ENCODE measurements at regions not wholly inside any gene's neighbourhood (a gene's known extent, or its start where the extent isn't known, plus 50 kb on each side); places are given as distances from the start of the nearest gene placed in this dataset.

GRCh38 chr4:17188125-17188524 is 289.7 kb upstream of the LDB2 start:
- H3K79me2 ChIP-seq (ENCODE audit: control insufficient read depth, insufficient read depth, low read length): no peaks in the 10 kb centered on the region
- dilution Hi-C loops (cut with MboI; ENCODE audit: extremely low pct_ligation_motif_present, low sequenced_read_pairs) (no loop called here), intact Hi-C loops (cut with micrococcal nuclease) (no loop called here)
- H3K4me3 ChIP-seq (replicated peaks in 1 of 3; ENCODE audit: insufficient read depth in 1 of 3, low read depth in 1 of 3, low read length in 3 of 3): no peak overlapping the region
- H3K4me1 ChIP-seq (ENCODE audit: control insufficient read depth, extremely low read depth, insufficient read depth, low read length): no peaks in the 10 kb centered on the region
- ChIA-PET POLR2A (no interaction called here), CTCF (interaction anchor here (1.0 kb wide), 1 partner anchor 18 kb away, joined by 4 read pairs; no protein-coding TSS in a partner anchor)
- no peaks in the 10 kb centered on the region for H3K36me3 ChIP-seq (ENCODE audit: control insufficient read depth in 2 of 2, extremely low read depth in 1 of 2, insufficient read depth in 2 of 2, low read length in 2 of 2)
- no peak for TF ChIP-seq MAX (IDR thresholded peaks at IDR 0.05; ENCODE audit: insufficient read depth, insufficient read length)
- TF ChIP-seq CTCF (IDR thresholded peaks at IDR 0.05; ENCODE audit: extremely low read depth in 1 of 2, insufficient read depth in 1 of 2, low read depth in 1 of 2, low read length in 2 of 2): no peak
- no peak overlapping the region for H3K9ac ChIP-seq (replicated peaks; ENCODE audit: extremely low read depth, insufficient read depth, low read length)
- no peak overlapping the region for H2AFZ ChIP-seq (ENCODE audit: low read depth, low read length)
- FAIRE-seq (no peak), DNase-seq (ENCODE audit: low read depth, low spot score) (no peak)
- H3K9me1 ChIP-seq (replicated peaks; ENCODE audit: control insufficient read depth, extremely low read depth, insufficient read depth, low read length): no peaks in the 10 kb centered on the region
- no peaks in the 10 kb centered on the region for H3K9me3 ChIP-seq (replicated peaks; ENCODE audit: control insufficient read depth, insufficient read depth, low read length)
- H4K20me1 ChIP-seq (replicated peaks; ENCODE audit: control insufficient read depth, extremely low read depth, insufficient read depth, low read length): no peaks in the 10 kb centered on the region
- H3K4me2 ChIP-seq (ENCODE audit: insufficient read depth, low read length): no peak overlapping the region
- H3K27ac ChIP-seq (ENCODE audit: insufficient read depth, low read depth, low read length): no peak overlapping the region
- no TSS peak for BruUV-seq (replicated peaks)
- H3K27me3 ChIP-seq (ENCODE audit: control insufficient read depth in 2 of 2, insufficient read depth in 2 of 2, low read length in 2 of 2): peaks cover 0 to 2% of the 10 kb centered on the region in 2 experiments

GRCh38 chr4:17187003-17187402 is 288.6 kb upstream of the LDB2 start:
- ChIA-PET POLR2A (no interaction called here), CTCF (interaction anchor here (1.2 kb wide), 1 partner anchor 16 kb away, joined by 4 read pairs; no protein-coding TSS in a partner anchor)
- no peak overlapping the region for H3K27ac ChIP-seq (ENCODE audit: insufficient read depth, low read depth, low read length)
- H3K9me3 ChIP-seq (replicated peaks; ENCODE audit: control insufficient read depth, insufficient read depth, low read length): no peaks in the 10 kb centered on the region
- H3K4me1 ChIP-seq (ENCODE audit: control insufficient read depth, extremely low read depth, insufficient read depth, low read length): no peaks in the 10 kb centered on the region
- H2AFZ ChIP-seq (ENCODE audit: low read depth, low read length): no peak overlapping the region
- DNase-seq (ENCODE audit: low read depth, low spot score): no peak
- no peak overlapping the region for H3K4me3 ChIP-seq (replicated peaks in 1 of 3; ENCODE audit: insufficient read depth in 1 of 3, low read depth in 1 of 3, low read length in 3 of 3)
- dilution Hi-C loops (cut with MboI; ENCODE audit: extremely low pct_ligation_motif_present, low sequenced_read_pairs): no loop called here
- no peaks in the 10 kb centered on the region for H3K79me2 ChIP-seq (ENCODE audit: control insufficient read depth, insufficient read depth, low read length)
- no peaks in the 10 kb centered on the region for H3K9me1 ChIP-seq (replicated peaks; ENCODE audit: control insufficient read depth, extremely low read depth, insufficient read depth, low read length)
- H3K9ac ChIP-seq (replicated peaks; ENCODE audit: extremely low read depth, insufficient read depth, low read length): no peak overlapping the region
- no peak for TF ChIP-seq POLR2AphosphoS5 (IDR thresholded peaks at IDR 0.05; ENCODE audit: insufficient read depth, low read depth, low read length)
- no peak for TF ChIP-seq CTCF (IDR thresholded peaks at IDR 0.05; ENCODE audit: extremely low read depth in 1 of 2, insufficient read depth in 1 of 2, low read depth in 1 of 2, low read length in 2 of 2)
- TF ChIP-seq GATA2 (IDR thresholded peaks at IDR 0.05; ENCODE audit: insufficient read depth, insufficient read length, low read depth, low read length): no peak
- TF ChIP-seq POLR2A (IDR thresholded peaks at IDR 0.05; ENCODE audit: low read depth, low read length): no peak
- no peak for TF ChIP-seq MYC (IDR thresholded peaks at IDR 0.05; ENCODE audit: low read depth, low read length)
- no peak for TF ChIP-seq JUN (IDR thresholded peaks at IDR 0.05; ENCODE audit: borderline replicate concordance, insufficient read depth, insufficient read length, low read depth)
- no peak for TF ChIP-seq FOS (IDR thresholded peaks at IDR 0.05; ENCODE audit: borderline replicate concordance, insufficient read depth, low read length)
- TF ChIP-seq EZH2 (IDR thresholded peaks at IDR 0.05; ENCODE audit: borderline replicate concordance, low read depth, low read length, severe bottlenecking): no peak
- no peak overlapping the region for H3K4me2 ChIP-seq (ENCODE audit: insufficient read depth, low read length)
- no peak for FAIRE-seq
- no peaks in the 10 kb centered on the region for H3K36me3 ChIP-seq (ENCODE audit: control insufficient read depth in 2 of 2, extremely low read depth in 1 of 2, insufficient read depth in 2 of 2, low read length in 2 of 2)
- intact Hi-C loops (cut with micrococcal nuclease): no loop called here
- no TSS peak for BruUV-seq (replicated peaks)
- H3K27me3 ChIP-seq (ENCODE audit: control insufficient read depth in 2 of 2, insufficient read depth in 2 of 2, low read length in 2 of 2): peaks cover 0 to 2% of the 10 kb centered on the region in 2 experiments
- no peaks in the 10 kb centered on the region for H4K20me1 ChIP-seq (replicated peaks; ENCODE audit: control insufficient read depth, extremely low read depth, insufficient read depth, low read length)
